LHCN-M2 (cell line): ENCODE measurements at regions not wholly inside any gene's neighbourhood (a gene's known extent, or its start where the extent isn't known, plus 50 kb on each side); places are given as distances from the start of the nearest gene placed in this dataset.
"Not testable (repeated sequence)": the region's sequence is repeated elsewhere in the genome, so short reads cannot be mapped to it uniquely, and the experiment has no call there.

ENCODE experiments used
- DNase-seq: peaks from one replicate; pipeline ENCODE4 v3.0.0-alpha.2; 2012; ENCODE audit warnings: low read depth

DNA sequence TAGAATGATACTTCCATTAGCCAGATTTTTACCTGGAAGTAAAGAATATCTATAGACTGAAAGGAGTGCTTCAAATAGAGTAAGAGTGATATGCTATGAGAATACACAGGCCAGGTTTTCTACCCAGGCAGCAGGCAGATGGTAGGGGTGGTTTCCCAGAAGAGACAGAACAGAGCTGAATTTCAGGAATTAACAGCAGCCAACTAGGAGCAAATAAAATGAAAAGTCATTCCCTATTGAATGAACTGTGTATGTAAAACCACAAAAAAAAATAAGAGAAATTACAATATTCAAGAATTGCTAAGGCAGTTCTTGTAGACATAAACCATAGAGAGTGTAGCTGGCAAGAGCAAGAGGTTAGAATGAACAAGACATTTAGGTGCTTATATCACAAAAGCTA is 336.8 kb downstream of the KCNJ3 start:
- no peak for DNase-seq

DNA sequence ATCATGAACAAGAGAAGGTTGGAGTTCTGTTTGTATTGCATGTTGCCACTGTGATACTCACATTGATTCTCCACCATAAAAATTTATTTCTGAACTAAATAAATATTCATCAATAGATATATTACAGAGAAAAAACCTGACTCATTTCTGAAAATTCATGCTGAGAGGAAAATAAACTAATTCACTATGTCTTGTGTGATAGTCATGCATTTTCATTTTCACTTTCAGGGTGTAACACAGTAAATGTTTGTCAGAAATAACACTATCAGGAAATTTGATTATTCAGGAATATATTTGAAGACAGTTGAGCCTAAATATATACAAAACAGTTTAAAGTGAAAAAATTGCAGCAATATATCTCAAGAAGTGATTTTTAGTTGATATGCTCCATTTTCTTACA is 335.2 kb downstream of the KCNJ3 start:
- no peak for DNase-seq

DNA sequence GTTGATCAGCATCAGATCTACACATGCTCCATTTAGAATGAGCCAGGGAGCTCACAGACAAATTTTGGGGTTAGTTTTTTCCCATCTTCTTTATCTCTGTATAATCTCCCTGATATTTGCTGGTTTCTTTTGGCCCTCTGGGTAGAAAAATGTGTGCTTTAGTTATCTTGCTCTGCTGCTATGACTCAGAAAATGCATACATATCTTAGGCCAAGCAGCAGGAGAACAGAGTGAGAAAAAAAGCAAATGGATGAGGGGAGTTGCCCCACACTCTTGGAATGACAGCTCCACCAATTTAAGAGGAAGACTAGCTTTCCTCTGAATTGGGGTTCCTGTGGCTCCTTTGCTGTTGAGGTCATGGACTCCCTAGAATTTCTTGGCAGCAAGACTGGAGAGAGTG is 331.8 kb downstream of the KCNJ3 start:
- DNase-seq: no peak

DNA sequence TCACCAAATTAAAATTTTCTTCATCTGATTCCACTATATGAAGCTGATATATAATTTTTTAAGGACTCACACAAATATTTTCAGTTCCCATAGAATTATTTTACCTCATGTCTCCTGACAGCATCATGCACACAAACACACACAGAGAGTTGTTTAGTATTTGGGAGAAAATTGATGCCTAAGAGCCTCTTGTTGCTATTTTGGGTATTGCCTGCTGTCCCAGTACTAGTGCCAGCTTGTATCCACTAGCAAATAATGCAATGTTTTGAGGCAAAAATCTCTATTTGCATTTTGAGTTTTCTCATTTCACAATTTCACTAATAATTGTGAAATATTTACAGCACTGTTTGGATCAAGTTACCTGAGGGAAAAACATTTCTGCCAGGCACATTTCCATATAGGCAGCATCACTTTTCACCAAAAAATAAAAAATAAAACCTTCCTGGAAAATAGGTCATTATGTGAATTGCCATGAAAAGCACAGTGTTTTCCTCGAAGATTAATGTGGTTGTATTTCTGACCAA is 328.2 kb downstream of the KCNJ3 start:
- DNase-seq: no peak

DNA sequence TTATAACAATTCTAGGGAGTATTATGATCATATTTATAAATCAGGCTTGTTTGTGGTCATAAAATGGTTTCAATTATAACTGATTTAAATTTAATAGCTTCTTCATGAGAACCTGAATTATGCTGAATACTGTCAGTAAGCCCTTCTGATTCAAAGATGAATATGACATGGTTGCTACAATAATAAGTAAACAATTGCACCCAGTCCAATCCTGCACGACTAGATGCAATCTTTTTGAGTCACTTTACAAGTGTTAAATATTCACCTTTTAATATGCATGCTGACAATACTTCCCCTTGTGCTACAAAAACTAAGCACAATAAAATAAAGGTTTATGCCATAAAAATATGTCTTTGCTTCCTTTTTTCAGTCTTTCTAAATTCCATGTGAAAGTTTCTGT is 325.2 kb downstream of the KCNJ3 start:
- DNase-seq: no peak

DNA sequence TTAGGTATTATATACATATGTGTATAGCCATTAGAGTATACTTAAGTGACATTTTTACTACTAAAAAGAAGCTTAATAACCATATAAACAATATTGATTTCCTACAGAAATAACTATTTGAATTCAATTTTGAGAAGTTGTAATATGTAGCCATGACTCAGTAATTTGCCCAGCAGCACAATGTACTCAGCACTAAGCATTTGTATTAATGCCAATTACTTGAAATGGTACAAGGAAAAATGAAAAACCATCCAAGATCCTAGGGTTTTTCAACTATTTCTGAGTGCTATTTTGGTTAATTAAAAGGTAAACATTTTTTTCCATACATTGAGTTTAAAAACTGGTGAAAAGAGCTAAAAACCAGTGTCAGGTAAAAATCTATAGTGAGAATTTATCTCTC is 324.0 kb downstream of the KCNJ3 start:
- no peak for DNase-seq

DNA sequence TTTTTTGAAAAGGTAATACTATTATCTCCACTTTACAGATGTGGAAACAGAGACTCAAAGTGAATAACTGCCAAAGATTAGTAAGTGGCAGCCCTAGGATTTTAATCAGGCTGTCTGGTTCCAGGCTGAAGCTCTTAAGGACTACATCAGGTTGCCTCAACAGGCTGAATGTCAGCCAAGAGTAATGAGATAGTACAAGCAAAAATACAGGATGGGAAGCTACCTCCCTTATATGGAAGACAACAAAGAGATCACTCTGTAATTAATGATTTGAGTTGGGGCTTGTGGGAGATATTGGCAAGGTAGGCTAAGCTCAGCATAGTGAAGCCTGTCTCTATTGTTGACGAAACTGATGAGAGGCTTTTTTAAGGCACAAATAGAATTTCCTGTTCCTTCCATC is 323.1 kb downstream of the KCNJ3 start:
- DNase-seq: no peak

DNA sequence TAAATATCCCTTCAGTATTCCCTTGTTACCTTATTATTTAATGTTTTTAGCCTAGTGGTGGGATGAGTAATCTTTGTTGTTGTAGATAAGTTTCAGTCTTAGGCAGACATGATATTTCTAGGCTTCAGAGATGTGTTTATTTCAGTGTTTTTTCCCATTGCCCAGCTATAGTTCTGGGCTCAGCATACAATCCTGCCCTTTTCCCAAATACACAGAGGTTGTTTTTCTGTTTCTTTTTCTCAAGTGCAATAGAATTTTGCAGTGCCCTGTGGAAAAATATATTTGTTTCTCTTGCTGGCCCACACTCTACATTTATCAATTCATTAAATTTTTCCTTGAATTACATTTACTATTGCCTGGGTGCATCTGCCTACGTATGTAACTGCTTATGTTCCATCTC is 321.8 kb downstream of the KCNJ3 start:
- DNase-seq: no peak

DNA sequence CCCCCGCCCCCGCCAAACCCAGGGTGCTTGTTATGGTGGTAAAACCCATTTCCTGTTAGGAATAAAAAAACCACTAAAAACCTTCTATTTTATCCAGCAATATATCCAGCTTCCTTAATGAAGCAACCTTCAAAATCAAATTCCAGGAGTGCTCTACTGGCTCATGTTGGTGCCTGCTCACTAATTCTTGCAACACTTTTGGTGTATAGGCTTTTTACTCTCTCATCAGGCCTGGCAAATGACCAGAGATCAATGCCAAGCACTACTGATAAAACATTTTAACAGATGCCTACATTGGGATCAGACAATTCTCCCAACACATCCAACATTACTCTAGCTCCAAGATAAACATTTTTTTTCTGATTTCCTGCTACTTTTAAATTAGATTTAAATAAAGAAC is 312.4 kb downstream of the KCNJ3 start:
- DNase-seq: no peak

DNA sequence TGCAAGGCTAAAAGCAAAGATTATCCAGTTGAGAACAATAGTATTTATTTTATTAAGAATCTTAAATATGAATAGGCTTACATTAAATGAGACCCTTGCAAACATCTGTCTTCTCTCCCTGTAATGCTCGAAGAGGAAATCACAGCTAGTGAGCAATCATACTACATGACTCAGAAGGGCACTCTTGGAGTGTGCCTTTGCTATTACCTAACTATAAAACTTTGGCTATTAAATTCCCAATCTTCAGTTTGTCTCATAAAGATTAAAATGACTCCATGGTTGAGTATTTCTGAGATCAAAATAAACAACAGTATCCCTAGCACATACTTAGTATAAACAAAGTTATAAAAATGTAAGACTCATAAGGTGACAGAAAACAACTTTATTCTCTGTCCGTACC is 296.9 kb downstream of the KCNJ3 start:
- no peak for DNase-seq

DNA sequence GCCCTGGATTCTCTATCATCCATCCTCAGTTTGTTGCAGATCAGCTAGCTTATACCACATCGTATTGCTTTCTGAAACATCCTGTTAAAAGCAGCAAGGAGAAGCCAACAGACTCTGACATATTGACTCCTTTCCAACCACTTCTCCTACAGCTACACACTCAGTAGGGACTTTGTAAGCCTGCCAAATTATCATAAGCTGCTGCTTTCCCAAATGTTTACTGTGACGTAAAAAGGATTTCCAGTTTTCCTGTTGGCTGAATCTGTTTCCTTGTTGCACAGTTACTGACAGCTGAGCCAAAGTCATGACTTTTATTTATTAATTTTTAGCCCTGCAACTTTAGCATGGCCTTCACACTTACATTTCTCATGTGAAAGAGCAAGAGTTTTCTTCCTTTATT is 294.3 kb downstream of the KCNJ3 start:
- no peak for DNase-seq

DNA sequence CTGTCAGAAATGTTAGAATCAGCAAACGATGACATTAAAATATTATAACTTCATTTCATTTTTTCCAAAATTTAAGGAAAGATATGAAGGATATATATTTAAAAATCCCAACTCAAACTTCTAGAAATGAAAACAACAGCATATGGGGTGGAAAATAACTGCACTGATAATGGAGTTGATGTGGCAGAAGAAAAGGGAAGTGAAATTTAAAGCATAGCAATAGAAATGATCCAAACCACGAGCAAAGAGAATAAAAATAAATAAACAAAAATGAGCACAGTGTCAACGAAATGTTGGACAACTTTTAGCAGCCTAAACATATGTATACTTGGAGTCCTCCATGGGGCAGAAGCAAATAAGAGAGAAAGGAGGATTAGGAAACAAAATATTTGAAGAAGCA is 280.2 kb downstream of the KCNJ3 start:
- no peak for DNase-seq

DNA sequence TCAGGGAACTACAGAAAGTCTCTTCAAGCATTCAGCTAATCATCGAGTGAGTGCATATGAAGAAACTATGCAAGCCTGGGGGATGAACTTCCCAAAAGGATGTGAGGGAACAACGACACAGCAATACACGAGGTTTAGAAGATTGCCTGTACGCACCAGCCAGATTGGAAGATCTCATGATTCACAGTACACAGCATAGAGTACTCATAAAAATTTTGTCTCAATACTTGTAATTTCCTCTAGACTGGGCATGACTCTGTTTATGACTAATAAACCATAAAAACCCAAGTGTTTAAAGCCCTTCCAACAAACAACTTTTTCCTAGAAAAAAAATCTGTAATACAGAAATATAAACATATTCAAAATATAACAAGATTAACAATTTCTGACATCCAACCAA is 279.7 kb downstream of the KCNJ3 start:
- DNase-seq: no peak

DNA sequence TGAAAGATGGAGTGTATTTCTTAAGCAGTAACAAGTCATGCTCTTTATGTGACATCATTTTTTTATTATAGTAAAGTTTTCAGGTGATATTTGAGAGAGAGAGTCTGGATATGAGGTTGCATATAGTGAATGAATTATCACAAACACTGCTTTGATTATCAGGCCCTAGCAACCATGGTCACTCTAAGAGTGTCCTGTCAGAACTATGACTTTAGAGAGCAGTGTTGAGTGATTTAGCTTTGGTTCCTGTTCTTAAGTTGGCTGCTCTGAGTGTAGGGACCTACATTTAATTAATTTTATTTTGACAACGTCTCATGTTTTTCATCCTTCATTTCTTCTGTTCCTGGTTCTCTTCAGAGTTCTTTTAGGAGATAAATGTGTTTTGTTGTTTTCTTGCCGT is 275.5 kb downstream of the KCNJ3 start:
- DNase-seq: no peak

DNA sequence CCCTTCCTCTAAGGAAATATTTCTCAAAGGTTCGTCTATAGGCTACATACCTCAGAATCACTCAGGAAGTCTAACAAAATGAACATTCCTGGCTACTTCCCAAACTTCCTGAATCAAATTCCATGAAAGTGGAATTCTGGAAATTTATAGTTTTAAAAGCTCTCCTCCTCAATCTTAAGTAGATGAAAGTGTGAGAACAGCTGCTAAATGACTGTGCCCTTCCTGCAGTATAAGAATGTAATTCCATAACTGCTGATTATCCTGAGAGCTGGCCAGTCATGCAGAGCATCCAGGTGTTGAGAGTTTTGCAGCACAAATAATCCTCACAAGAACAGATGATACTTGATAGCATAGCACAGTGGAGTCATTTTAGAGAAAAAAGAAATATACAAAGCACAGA is 265.0 kb downstream of the KCNJ3 start:
- no peak for DNase-seq

DNA sequence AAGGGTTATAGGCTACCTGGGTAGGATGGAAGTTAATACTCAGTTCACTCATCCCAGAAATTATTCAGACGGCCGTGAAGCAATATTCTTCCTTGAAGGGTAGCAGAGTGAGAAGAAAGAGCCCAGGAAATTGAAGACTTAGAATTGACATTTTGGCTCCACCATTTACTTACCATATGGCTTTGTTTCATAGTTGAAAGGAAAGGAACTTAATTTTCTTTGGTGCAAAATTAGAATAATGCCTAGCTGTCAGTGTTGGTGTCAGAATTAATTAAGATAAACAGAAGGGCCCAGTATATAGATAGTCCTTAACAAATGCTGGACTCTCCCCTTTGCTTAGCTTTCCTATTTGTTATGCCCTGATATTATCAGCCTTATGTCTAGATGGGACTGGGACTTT is 263.2 kb downstream of the KCNJ3 start:
- DNase-seq: no peak

DNA sequence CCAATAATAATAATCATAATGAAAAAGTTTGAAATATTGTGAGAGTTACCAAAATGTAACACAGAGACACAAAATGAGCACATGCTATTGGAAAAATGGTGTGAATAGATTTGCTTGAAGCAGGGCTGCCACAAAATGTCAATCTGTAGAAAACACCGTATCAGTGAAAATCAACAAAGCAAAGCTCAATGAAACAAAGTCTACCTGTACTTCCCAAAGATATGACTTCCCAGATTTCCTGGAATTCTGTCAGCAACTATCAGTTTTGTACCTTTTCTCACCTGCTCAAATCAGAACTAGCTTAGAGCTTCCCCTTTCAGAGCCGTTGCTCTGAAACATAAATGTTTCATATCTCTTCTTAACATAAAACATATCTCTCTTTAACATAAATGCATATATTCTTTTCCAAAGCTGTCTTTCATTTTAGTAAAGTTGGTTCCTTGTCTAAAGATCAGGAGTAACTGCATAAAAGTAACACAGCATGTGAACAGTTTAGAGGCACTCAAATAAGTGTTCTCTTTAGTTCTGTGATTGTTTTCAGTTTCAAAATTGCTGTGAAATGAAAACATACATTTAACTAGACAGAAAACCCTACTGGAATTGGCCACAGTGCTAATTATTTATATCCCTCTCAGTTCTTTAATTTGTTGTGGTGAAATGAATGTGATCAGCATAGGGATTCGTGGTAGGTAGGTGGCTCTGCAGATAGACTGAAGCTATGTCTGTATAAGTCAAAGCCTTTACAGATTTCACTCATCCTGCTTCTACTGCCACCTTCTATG is 262.5 kb downstream of the KCNJ3 start:
- DNase-seq: no peak

DNA sequence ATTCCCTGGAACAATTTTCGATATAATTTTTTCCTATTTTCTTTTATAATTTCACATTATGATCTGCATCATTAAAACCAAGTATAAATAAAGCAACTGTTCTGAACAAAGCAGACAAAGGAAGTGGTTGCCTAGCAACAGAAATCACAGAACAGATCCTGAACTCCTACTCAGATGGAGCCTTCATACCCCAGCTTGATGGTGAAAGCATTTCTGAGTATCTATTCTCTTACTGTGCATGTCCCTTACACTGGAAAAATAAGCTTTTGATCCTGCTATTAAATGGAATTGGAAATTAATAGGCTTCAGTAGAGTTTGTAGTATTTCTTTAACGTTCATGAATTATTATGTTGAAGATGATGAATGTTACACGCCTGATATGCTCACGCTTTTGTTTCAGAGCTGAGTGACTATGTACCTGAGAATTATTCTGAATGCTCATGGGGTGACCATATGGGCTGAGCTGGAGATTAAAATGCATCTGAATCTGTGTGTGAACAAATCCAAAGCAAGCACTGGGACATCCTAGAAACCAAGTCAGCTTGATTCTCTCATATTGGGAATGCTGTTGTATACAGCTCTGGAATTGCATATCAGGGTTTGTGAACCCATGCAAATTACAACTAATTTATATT is 254.0 kb downstream of the KCNJ3 start:
- DNase-seq: no peak

DNA sequence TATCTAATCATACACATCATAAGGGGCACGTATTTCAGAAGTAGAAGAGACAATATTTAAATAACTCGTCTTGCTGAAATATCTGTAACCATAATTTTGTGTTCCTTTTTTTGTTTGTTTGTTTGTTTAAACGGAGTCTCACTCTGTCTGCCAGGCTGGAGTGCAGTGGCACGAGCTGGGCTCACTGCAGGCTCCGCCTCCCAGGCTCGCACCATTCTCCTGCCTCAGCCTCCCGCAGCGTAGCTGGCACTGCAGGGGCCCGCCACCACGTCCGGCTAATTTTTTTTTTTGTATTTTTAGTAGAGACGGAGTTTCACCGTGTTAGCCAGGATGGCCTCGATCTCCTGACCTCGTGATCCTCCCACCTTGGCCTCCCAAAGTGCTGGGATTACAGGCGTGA is 248.9 kb downstream of the KCNJ3 start:
- DNase-seq: not testable (repeated sequence)

DNA sequence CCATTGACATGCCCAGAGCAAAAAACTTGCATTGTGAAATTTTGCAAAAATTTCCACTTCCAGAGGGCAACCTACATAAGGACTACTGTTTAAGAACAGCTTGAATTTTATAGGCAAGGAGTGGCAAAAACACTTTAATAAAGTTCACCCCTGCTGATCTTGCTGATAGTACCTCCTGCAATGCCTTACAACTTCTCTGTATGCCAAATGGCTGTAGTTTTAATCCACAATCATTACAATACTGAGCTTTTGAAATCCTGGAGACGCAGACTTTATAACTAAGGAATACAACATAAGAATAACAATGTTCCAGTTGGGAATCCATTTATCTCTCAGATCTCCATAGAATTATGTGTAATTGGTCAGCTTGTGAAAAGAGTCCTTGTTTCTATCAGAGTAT is 247.5 kb downstream of the KCNJ3 start:
- DNase-seq: no peak

DNA sequence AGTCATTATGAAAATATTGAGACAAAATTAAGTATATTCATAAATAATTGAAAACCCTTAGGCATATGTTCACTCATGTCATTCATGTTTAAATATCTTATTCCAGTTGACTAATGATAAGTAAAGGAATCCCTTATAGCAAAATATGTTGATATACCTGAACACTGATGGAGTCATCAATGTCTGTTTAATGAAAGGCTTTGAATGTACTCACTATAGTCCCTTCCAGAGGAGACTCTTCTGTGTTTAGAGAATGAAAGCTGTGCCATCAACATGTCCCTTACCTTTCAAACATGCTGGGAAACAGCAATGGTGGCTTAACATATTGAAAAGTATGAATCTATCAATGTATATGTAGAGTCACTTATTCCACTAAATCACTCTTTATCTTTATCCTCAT is 242.9 kb downstream of the KCNJ3 start:
- no peak for DNase-seq

DNA sequence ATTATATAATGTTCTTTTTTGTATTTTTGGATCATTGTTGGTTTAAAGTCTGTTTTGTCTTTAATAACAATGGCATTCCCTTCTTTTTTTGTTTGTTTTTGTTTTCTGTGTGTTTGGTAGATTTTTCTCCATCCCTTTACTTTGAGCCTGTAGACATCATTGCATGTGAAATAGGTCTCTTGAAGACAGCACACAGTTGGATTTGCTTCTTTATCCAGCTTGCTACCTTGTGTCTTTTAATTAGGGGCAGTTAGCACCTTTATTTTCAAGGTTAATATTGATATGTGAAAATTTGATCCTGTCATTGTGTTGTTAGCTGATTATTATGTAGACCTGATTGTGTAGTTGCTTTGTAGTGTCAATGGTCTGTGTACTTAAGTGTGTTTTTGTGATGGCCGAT is 235.7 kb downstream of the KCNJ3 start:
- DNase-seq: no peak

DNA sequence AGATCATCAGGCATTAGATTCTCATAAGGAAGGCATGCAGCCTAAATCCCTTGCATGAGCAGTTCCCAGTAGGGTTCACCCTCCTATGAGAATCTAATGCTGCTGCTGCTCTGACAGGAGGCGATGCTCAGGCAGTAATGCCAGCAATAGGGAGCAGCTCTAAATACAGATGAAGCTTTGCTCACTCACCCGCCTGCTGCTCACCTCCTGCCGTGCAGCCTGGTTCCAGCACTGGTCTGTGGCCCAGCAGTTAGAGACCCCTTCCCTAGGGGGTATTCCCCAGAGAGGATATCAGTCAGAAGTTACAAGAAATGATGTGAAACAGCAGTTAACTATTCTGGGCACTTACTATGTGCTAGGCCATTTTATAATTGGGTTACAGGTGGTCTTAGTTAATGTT is 226.0 kb downstream of the KCNJ3 start:
- DNase-seq: no peak
